ENCODE measurements at regions not wholly inside any gene's neighbourhood (a gene's known extent, or its start where the extent isn't known, plus 50 kb on each side); places are given as distances from the start of the nearest gene placed in this dataset.

DNA sequence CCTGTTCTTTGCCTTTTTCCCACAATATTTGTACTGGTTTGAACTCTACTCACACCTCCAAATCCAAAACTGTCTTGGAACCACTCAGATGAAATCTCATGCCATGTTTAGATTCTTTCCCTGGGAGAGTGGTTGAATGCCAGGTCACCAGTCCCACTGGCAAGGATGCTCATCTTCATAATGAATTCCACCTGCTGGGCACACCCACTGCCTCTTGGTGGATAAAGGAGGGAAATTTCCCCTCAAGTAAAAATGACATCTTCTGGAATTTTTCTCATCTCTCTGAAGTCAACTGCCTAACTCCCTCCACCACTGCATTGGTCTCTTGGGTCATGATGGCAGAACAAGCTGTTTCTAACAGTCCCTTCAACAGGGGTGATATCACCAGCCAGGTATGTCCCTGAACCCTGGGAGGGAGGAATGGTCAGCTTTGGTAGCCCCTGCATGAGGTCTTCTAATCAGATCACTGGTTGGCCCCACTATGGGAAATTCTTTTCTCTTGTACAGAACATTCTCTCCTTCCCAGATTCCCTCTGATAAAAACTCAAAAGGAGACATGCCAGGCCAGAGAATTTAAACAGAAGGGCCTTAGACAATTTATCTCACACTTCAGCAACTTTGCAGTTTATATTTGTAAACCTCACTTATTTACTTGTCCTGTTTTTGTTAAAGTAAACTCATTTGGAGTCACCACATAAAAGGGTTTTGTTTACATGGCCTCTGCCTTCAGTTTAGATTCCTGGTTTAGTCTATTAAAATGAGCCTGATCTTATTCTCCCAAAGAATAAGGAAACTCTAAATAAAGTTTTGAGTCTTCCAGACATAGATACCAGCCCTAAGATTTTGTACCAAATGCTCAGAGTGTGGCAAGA, 143.4 kb downstream of the WNT5A start:
- H3K27ac ChIP-seq: no peak overlapping the region
- H3K4me1 ChIP-seq (ENCODE audit: control insufficient read depth in 1 of 2, low read depth in 2 of 2): no peaks in the 10 kb centered on the region
- DNase-seq (ENCODE audit: low spot score) (no peak), ATAC-seq (ENCODE audit: insufficient number of reproducible peaks, low FRiP score, low read depth) (no peak)
- H3K9me3 ChIP-seq: no peaks in the 10 kb centered on the region
- H3K4me3 ChIP-seq: no peak overlapping the region
- H3K27me3 ChIP-seq (replicated peaks; ENCODE audit: insufficient read depth): no peaks in the 10 kb centered on the region
- H3K36me3 ChIP-seq: no peaks in the 10 kb centered on the region
- TF ChIP-seq, protein P1, sequence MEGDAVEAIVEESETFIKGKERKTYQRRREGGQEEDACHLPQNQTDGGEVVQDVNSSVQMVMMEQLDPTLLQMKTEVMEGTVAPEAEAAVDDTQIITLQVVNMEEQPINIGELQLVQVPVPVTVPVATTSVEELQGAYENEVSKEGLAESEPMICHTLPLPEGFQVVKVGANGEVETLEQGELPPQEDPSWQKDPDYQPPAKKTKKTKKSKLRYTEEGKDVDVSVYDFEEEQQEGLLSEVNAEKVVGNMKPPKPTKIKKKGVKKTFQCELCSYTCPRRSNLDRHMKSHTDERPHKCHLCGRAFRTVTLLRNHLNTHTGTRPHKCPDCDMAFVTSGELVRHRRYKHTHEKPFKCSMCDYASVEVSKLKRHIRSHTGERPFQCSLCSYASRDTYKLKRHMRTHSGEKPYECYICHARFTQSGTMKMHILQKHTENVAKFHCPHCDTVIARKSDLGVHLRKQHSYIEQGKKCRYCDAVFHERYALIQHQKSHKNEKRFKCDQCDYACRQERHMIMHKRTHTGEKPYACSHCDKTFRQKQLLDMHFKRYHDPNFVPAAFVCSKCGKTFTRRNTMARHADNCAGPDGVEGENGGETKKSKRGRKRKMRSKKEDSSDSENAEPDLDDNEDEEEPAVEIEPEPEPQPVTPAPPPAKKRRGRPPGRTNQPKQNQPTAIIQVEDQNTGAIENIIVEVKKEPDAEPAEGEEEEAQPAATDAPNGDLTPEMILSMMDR (IDR thresholded peaks at IDR 0.05): no peak

DNA sequence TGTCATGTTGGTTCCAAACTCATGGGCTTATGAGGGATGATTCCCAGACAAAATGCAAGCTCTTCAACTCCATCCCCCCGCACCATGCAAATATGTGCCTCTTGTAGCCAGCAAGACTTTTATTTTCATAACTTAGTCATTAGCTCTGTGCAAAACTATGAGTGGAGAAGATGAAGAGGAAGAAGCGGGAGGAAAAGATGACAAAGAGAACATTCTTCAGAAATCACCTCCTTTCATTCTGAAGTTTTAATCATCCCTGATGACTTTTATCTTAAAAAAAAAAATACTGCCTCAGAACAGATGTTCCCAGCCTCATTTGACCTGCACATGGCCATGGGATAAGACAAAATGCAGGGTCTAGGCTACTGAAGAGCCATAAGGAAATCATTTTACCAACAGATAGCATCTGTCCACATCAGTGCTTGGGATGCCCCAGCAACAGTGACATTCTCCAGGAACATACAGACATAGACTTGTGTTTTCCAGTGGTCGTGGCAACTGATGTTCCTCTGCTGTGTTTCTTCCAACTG, 145.5 kb downstream of the WNT5A start:
- ATAC-seq (ENCODE audit: insufficient number of reproducible peaks, low FRiP score, low read depth): no peak
- Histone ChIP-seq H3K27ac (no peak overlapping the region), H3K36me3 (no peaks in the 10 kb centered on the region), H3K4me1 (ENCODE audit: control insufficient read depth in 1 of 2, low read depth in 2 of 2) (no peaks in the 10 kb centered on the region), H3K4me3 (no peak overlapping the region), H3K27me3 (replicated peaks; ENCODE audit: insufficient read depth) (no peaks in the 10 kb centered on the region), H3K9me3 (no peaks in the 10 kb centered on the region)
- TF ChIP-seq, protein P1 (IDR thresholded peaks at IDR 0.05): no peak
- no peak for DNase-seq (ENCODE audit: low spot score)

DNA sequence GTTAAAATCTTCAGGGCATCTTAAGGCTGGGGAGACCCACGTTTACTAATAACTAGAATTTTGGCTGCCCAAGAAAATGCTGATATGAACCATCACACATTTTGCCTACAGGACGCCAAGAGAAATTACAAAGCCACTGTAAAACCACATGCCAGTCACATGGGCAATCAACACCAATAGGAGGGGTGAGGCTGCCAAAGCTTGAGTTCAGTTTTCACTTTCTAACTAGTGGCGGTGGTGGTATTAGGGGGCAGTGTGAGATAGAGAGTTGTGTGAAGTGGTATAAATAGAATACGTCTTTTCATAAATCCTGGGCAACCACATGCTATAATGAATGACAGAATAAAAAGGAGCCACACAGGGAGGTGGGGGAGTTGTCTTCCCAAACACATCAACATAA, 147.3 kb downstream of the WNT5A start:
- no peak for DNase-seq (ENCODE audit: low spot score)
- Histone ChIP-seq H3K27me3 (replicated peaks; ENCODE audit: insufficient read depth) (no peaks in the 10 kb centered on the region), H3K4me1 (ENCODE audit: control insufficient read depth in 1 of 2, low read depth in 2 of 2) (no peaks in the 10 kb centered on the region), H3K36me3 (no peaks in the 10 kb centered on the region), H3K27ac (no peak overlapping the region), H3K4me3 (no peak overlapping the region), H3K9me3 (no peaks in the 10 kb centered on the region)
- TF ChIP-seq, protein P1 (IDR thresholded peaks at IDR 0.05): no peak
- no peak for ATAC-seq (ENCODE audit: insufficient number of reproducible peaks, low FRiP score, low read depth)

DNA sequence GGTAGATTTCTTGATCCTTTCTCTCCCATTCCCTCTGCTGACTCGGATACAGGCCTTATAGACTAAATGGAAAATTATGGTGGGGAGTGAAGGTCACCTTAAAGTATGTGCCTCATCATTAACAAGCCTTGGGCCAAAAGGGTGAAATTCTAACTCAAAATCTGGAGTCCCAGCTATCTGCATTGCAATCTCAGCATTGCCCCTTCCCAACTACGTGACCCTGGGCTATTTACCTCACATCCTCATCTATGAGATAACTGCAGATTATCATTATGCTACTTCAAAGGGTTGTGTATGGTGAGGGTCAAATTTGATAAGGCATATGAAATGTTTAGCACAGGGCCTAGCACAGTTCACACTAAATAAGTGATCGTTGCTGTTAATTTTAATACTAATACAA, 147.7 kb downstream of the WNT5A start:
- TF ChIP-seq, protein P1 (IDR thresholded peaks at IDR 0.05): no peak
- no peaks in the 10 kb centered on the region for H3K9me3 ChIP-seq
- H3K27ac ChIP-seq: no peak overlapping the region

DNA sequence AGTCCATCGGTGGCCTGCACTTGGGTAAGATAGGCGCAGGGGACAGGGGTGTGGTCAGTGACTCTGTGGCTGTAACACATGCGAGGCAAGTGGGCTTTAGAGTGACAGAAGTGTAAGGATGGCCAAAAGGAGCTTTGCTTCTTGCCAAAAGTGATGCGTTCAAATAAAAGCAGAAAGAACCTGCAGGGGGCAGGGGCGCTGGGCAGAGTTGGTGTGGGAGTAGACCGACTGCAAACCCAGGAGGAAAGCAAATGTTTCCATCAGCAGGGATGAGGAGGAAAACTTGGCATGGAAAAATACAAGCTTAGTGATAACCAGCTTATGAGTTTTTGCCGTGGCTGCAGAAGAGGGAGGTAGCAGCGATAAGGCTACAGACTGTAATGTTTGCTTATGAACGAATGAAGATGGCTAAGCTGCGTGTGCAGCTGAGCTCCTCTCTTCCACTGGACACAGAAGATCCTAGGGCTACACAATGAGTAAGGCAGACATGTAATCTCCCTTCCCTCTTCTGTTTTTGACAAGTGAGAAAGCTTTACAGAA, 149.4 kb downstream of the WNT5A start:
- no peaks in the 10 kb centered on the region for H3K9me3 ChIP-seq
- H3K36me3 ChIP-seq: no peaks in the 10 kb centered on the region
- no peak for DNase-seq (ENCODE audit: low spot score)
- TF ChIP-seq, protein P1 (IDR thresholded peaks at IDR 0.05): no peak
- H3K4me1 ChIP-seq (ENCODE audit: control insufficient read depth in 1 of 2, low read depth in 2 of 2): no peaks in the 10 kb centered on the region
- H3K27me3 ChIP-seq (replicated peaks; ENCODE audit: insufficient read depth): no peaks in the 10 kb centered on the region
- H3K27ac ChIP-seq: no peak overlapping the region
- no peak overlapping the region for H3K4me3 ChIP-seq
- ATAC-seq (ENCODE audit: insufficient number of reproducible peaks, low FRiP score, low read depth): no peak

More for the DNA sequence above, 147.7 kb downstream of the WNT5A start:
- H3K4me1 ChIP-seq (ENCODE audit: control insufficient read depth in 1 of 2, low read depth in 2 of 2): no peaks in the 10 kb centered on the region
- no peaks in the 10 kb centered on the region for H3K36me3 ChIP-seq
- H3K27me3 ChIP-seq (replicated peaks; ENCODE audit: insufficient read depth): no peaks in the 10 kb centered on the region
- DNase-seq (ENCODE audit: low spot score) (no peak), ATAC-seq (ENCODE audit: insufficient number of reproducible peaks, low FRiP score, low read depth) (no peak)
- no peak overlapping the region for H3K4me3 ChIP-seq

Measured in thoracic aorta (tissue), 2 donors.